SU-DHL-6 (cell line): ENCODE measurements at regions not wholly inside any gene's neighbourhood (a gene's known extent, or its start where the extent isn't known, plus 50 kb on each side); places are given as distances from the start of the nearest gene placed in this dataset.

ENCODE experiments used
- H2AFZ ChIP-seq: fragments of 200-600 bp; sonication (generic); 2 replicates; pipeline ENCODE4 v1.6.1; 2014; ENCODE audit warnings: low read depth, mild to moderate bottlenecking, moderate library complexity, mixed read lengths, antibody characterized with exemption, low read length; ENCODE audit not compliant: severe bottlenecking
- H3F3A ChIP-seq: fragments of 200-600 bp; shearing (Covaris generic); 2 replicates; pipeline ENCODE4 v1.6.0; 2016; ENCODE audit warnings: antibody characterized with exemption, mild to moderate bottlenecking; ENCODE audit not compliant: insufficient read depth
- H3K27ac ChIP-seq: fragments of 200-600 bp; sonication (generic); 2 replicates; pipeline ENCODE4 v1.5.1; 2016; ENCODE audit warnings: low read depth, mild to moderate bottlenecking, low read length, moderate library complexity, mixed read lengths
- H3K27me3 ChIP-seq: fragments of 200-600 bp; sonication (generic), shearing (Covaris generic); 2 replicates; pipeline ENCODE4 v1.6.0; 2014; ENCODE audit warnings: mild to moderate bottlenecking, low read length
- H3K36me3 ChIP-seq: fragments of 200-600 bp; sonication (generic); 2 replicates; pipeline ENCODE4 v1.6.1; 2014; ENCODE audit warnings: mild to moderate bottlenecking, low read length, mixed read lengths
- H3K4me2 ChIP-seq: fragments of 300-600, 200-600 bp; shearing (Covaris generic), sonication (generic); 2 replicates; pipeline ENCODE4 v1.6.0; 2014; ENCODE audit warnings: low read length, low read depth, mild to moderate bottlenecking; ENCODE audit not compliant: poor library complexity, severe bottlenecking
- H3K4me3 ChIP-seq: fragments of 200-600 bp; sonication (generic); 2 replicates; pipeline ENCODE4 v1.5.1; 2014; ENCODE audit warnings: antibody characterized with exemption, low read length, mild to moderate bottlenecking, mixed read lengths; ENCODE audit not compliant: insufficient read depth, poor library complexity, severe bottlenecking
- H3K79me2 ChIP-seq: fragments of 200-600 bp; sonication (generic); 2 replicates; pipeline ENCODE4 v1.6.1; 2014; ENCODE audit warnings: mild to moderate bottlenecking, low read length, moderate library complexity; ENCODE audit not compliant: insufficient read depth
- H3K9ac ChIP-seq: fragments of 200-600 bp; sonication (generic); 2 replicates; pipeline ENCODE4 v1.7.0; 2014; ENCODE audit warnings: mild to moderate bottlenecking, low read length
- H3K9me2 ChIP-seq: fragments of 200-600 bp; sonication (generic); replicated peaks from 2 replicates; pipeline ENCODE4 v1.6.1; 2014; ENCODE audit warnings: low read length; ENCODE audit not compliant: insufficient read depth
- H3K9me3 ChIP-seq: fragments of 200-600 bp; sonication (generic); 2 replicates; pipeline ENCODE4 v1.6.1; 2014; ENCODE audit warnings: low read length, mixed read lengths; ENCODE audit not compliant: insufficient read depth
- H4K20me1 ChIP-seq: fragments of 200-600 bp; sonication (generic); 2 replicates; pipeline ENCODE4 v1.6.1; 2014; ENCODE audit warnings: low read depth, mild to moderate bottlenecking, antibody characterized with exemption, low read length, moderate library complexity, mixed read lengths
- CTCF ChIP-seq: fragments of 200-600 bp; sonication (generic); IDR thresholded peaks from one replicate; pipeline ENCODE4 v1.5.1; 2017; ENCODE audit warnings: antibody characterized with exemption, mild to moderate bottlenecking, low read length, moderate library complexity; ENCODE audit not compliant: insufficient read depth, poor library complexity, severe bottlenecking
- EZH2phosphoT487 ChIP-seq: fragments of 200-600 bp; sonication (generic), shearing (Covaris generic); conservative IDR thresholded peaks from 2 replicates; pipeline ENCODE4 v1.6.1; 2018; ENCODE audit warnings: mild to moderate bottlenecking, antibody characterized with exemption, low read length, moderate library complexity, mixed read lengths

GRCh38 chr5:38048400-38048799, 208.6 kb upstream of the GDNF start:
- no peak overlapping the region for H2AFZ ChIP-seq

GRCh38 chr5:38046103-38046502, 206.3 kb upstream of the GDNF start:
- H3K27me3 ChIP-seq = no peaks in the 10 kb centered on the region

More at GRCh38 chr5:38048400-38048799, 208.6 kb upstream of the GDNF start:
- no peak overlapping the region for H3K27ac ChIP-seq
- H3K9ac ChIP-seq = no peak overlapping the region
- no peaks in the 10 kb centered on the region for H3F3A ChIP-seq
- no peaks in the 10 kb centered on the region for H3K9me3 ChIP-seq
- no peaks in the 10 kb centered on the region for H3K36me3 ChIP-seq
- no peaks in the 10 kb centered on the region for H3K27me3 ChIP-seq
- H4K20me1 ChIP-seq = no peaks in the 10 kb centered on the region
- no peaks in the 10 kb centered on the region for H3K79me2 ChIP-seq
- no peaks in the 10 kb centered on the region for H3K9me2 ChIP-seq
- no peak overlapping the region for H3K4me2 ChIP-seq
- no peak for TF ChIP-seq EZH2phosphoT487
- no peak for TF ChIP-seq CTCF
- H3K4me3 ChIP-seq = no peak overlapping the region

GRCh38 chr5:38045446-38045845, 205.6 kb upstream of the GDNF start:
- no peak overlapping the region for H3K4me3 ChIP-seq
- H3K9ac ChIP-seq = no peak overlapping the region
- H3K36me3 ChIP-seq = no peaks in the 10 kb centered on the region
- H3K79me2 ChIP-seq = no peaks in the 10 kb centered on the region
- H3K4me2 ChIP-seq = no peak overlapping the region
- no peaks in the 10 kb centered on the region; the same call in 1 of the 2 replicates for H3K27me3 ChIP-seq
- no peak overlapping the region for H3K27ac ChIP-seq
- H2AFZ ChIP-seq = no peak overlapping the region
- TF ChIP-seq EZH2phosphoT487 (no peak), CTCF (no peak)
- H3K9me3 ChIP-seq = no peaks in the 10 kb centered on the region
- H4K20me1 ChIP-seq = no peaks in the 10 kb centered on the region
- H3F3A ChIP-seq = no peaks in the 10 kb centered on the region
- no peaks in the 10 kb centered on the region for H3K9me2 ChIP-seq

More at GRCh38 chr5:38046103-38046502, 206.3 kb upstream of the GDNF start:
- Histone ChIP-seq H3K36me3 (no peaks in the 10 kb centered on the region), H3F3A (no peaks in the 10 kb centered on the region), H4K20me1 (no peaks in the 10 kb centered on the region), H2AFZ (no peak overlapping the region), H3K9ac (no peak overlapping the region), H3K27ac (no peak overlapping the region), H3K9me3 (no peaks in the 10 kb centered on the region), H3K9me2 (no peaks in the 10 kb centered on the region), H3K79me2 (no peaks in the 10 kb centered on the region), H3K4me2 (no peak overlapping the region), H3K4me3 (no peak overlapping the region)
- no peak for TF ChIP-seq EZH2phosphoT487
- no peak for TF ChIP-seq CTCF

- Histone ChIP-seq H3K4me2 (no peak overlapping the region), H3K9me3 (no peaks in the 10 kb centered on the region), H3K79me2 (no peaks in the 10 kb centered on the region), H2AFZ (no peak overlapping the region), H3K4me3 (no peak overlapping the region), H3K9ac (no peak overlapping the region), H3F3A (no peaks in the 10 kb centered on the region), H4K20me1 (no peaks in the 10 kb centered on the region), H3K27ac (no peak overlapping the region), H3K27me3 (no peaks in the 10 kb centered on the region; the same call in 1 of the 2 replicates), H3K9me2 (no peaks in the 10 kb centered on the region), H3K36me3 (no peaks in the 10 kb centered on the region)
- TF ChIP-seq EZH2phosphoT487 (no peak), CTCF (no peak)
Observed at GRCh38 chr5:38039826-38040225, 200.0 kb upstream of the GDNF start.
